Activated CD8-positive, alpha-beta T cell treated with anti-CD3 and anti-CD28 coated beads for 36 hours (primary cell): ENCODE measurements at regions not wholly inside any gene's neighbourhood (a gene's known extent, or its start where the extent isn't known, plus 50 kb on each side); places are given as distances from the start of the nearest gene placed in this dataset.

Experiments
- ATAC-seq: fragments of 200-7000 bp; cut with Tn5 transposase; one replicate; pipeline ENCODE4 v1.10.0; 2021; ENCODE audit warnings: mild to moderate bottlenecking, moderate library complexity
- CTCF ChIA-PET: fragments of 350-600 bp; sonication (Branson Sonifier 250); formaldehyde crosslinking; loops from one replicate; lab custom pipeline; 2021; ENCODE audit warnings: antibody characterized with exemption; lab: Charles Lee
- POLR2A ChIA-PET: fragments of 350-600 bp; sonication (Branson Sonifier 250); formaldehyde crosslinking; loops from one replicate; lab custom pipeline; 2021; ENCODE audit warnings: antibody characterized with exemption; lab: Charles Lee
- DNase-seq: peaks from one replicate; pipeline ENCODE4 v3.0.0-alpha.2; 2020
- H3K27ac Mint-ChIP-seq: one replicate; pipeline ENCODE4 v1.8.0; 2021; ENCODE audit warnings: mild to moderate bottlenecking, mixed read lengths
- H3K27me3 Mint-ChIP-seq: one replicate; pipeline ENCODE4 v1.8.0; 2021; ENCODE audit warnings: mixed read lengths
- H3K36me3 Mint-ChIP-seq: one replicate; pipeline ENCODE4 v1.8.0; 2021; ENCODE audit warnings: low read depth, mixed read lengths
- H3K4me1 Mint-ChIP-seq: one replicate; pipeline ENCODE4 v1.8.0; 2021; ENCODE audit warnings: low read depth, mixed read lengths
- H3K4me3 Mint-ChIP-seq: one replicate; pipeline ENCODE4 v1.8.0; 2021; ENCODE audit warnings: mild to moderate bottlenecking, moderate library complexity, mixed read lengths
- H3K9me3 Mint-ChIP-seq: one replicate; pipeline ENCODE4 v1.8.0; 2021; ENCODE audit warnings: mixed read lengths
- CTCF ChIP-seq: fragments of 200-600 bp; IDR thresholded peaks from one replicate; pipeline ENCODE4 v1.8.0; 2022; ENCODE audit warnings: antibody characterized with exemption, mild to moderate bottlenecking
- intact Hi-C: fragments of 100-400 bp; cut with micrococcal nuclease; formaldehyde crosslinking; loops from one replicate; pipeline ENCODE4 v1.10.0; 2022

GRCh38 chr5:145637396-145637795 is 197.7 kb downstream of the PRELID2 start:
- Mint-ChIP-seq H3K4me1 (no peaks in the 10 kb centered on the region), H3K9me3 (no peaks in the 10 kb centered on the region)
- no peak for DNase-seq

GRCh38 chr5:145636371-145636770 is 198.8 kb downstream of the PRELID2 start:
- Mint-ChIP-seq H3K27ac (no peak overlapping the region), H3K4me3 (no peak overlapping the region), H3K4me1 (no peaks in the 10 kb centered on the region), H3K9me3 (no peaks in the 10 kb centered on the region), H3K36me3 (no peaks in the 10 kb centered on the region), H3K27me3 (no peaks in the 10 kb centered on the region)
- POLR2A ChIA-PET: no interaction called here
- intact Hi-C loops: no loop called here
- CTCF ChIA-PET: no interaction called here
- DNase-seq: no peak
- TF ChIP-seq CTCF: no peak
- ATAC-seq: no peak

More at GRCh38 chr5:145637396-145637795, 197.7 kb downstream of the PRELID2 start:
- intact Hi-C loops: no loop called here
- H3K27me3 Mint-ChIP-seq: no peaks in the 10 kb centered on the region
- no peak for TF ChIP-seq CTCF
- ChIA-PET CTCF (no interaction called here), POLR2A (no interaction called here)
- H3K4me3 Mint-ChIP-seq: no peak overlapping the region
- ATAC-seq: no peak
- no peak overlapping the region for H3K27ac Mint-ChIP-seq
- H3K36me3 Mint-ChIP-seq: no peaks in the 10 kb centered on the region

GRCh38 chr5:145633474-145633873 is 201.7 kb downstream of the PRELID2 start:
- TF ChIP-seq CTCF: no peak
- H3K36me3 Mint-ChIP-seq: no peaks in the 10 kb centered on the region
- H3K9me3 Mint-ChIP-seq: peaks cover 2% of the 10 kb centered on the region
- ATAC-seq (no peak), DNase-seq (no peak)
- ChIA-PET CTCF (no interaction called here), POLR2A (no interaction called here)
- intact Hi-C loops: no loop called here
- no peak overlapping the region for H3K27ac Mint-ChIP-seq
- no peaks in the 10 kb centered on the region for H3K27me3 Mint-ChIP-seq
- no peak overlapping the region for H3K4me3 Mint-ChIP-seq
- no peaks in the 10 kb centered on the region for H3K4me1 Mint-ChIP-seq

GRCh38 chr5:145632701-145633100 is 202.4 kb downstream of the PRELID2 start:
- TF ChIP-seq CTCF: no peak
- H3K36me3 Mint-ChIP-seq: no peaks in the 10 kb centered on the region
- ATAC-seq: no peak
- no peak overlapping the region for H3K27ac Mint-ChIP-seq
- no peaks in the 10 kb centered on the region for H3K27me3 Mint-ChIP-seq
- H3K9me3 Mint-ChIP-seq: peaks cover 2% of the 10 kb centered on the region
- ChIA-PET CTCF (no interaction called here), POLR2A (no interaction called here)
- DNase-seq: no peak
- intact Hi-C loops: no loop called here
- no peaks in the 10 kb centered on the region for H3K4me1 Mint-ChIP-seq
- H3K4me3 Mint-ChIP-seq: no peak overlapping the region

DNA sequence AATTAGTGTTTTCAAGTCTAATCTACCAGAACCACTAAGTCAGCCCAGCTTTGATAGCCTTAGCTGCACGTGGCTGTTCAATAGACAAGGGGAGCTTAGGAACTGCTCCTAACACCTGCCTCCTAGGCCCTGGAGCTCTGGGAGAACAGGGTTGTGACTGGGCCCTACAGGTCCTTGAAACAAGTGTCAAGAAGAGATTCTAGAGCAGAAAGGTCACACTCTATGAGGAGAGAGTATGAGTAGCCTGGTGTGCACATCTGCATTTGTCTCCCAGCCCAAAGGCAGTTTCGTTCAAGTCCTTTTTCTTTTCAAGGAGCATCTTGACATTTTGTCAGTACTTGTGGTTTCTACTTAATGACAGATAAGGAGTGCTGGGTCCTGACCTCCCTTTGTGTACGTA is 206.1 kb downstream of the PRELID2 start:
- DNase-seq (no peak), ATAC-seq (no peak)
- H3K4me1 Mint-ChIP-seq: no peaks in the 10 kb centered on the region
- no peak overlapping the region for H3K4me3 Mint-ChIP-seq
- ChIA-PET CTCF (no interaction called here), POLR2A (no interaction called here)
- H3K27ac Mint-ChIP-seq: no peak overlapping the region
- TF ChIP-seq CTCF: no peak
- H3K27me3 Mint-ChIP-seq: no peaks in the 10 kb centered on the region
- intact Hi-C loops: no loop called here
- H3K36me3 Mint-ChIP-seq: no peaks in the 10 kb centered on the region
- peaks cover 4% of the 10 kb centered on the region for H3K9me3 Mint-ChIP-seq
